Activated T-cell treated with anti-CD3 and anti-CD28 coated beads, Interleukin-2, amount 50 U/mL, for 4 hours (primary cell): ENCODE measurements at regions not wholly inside any gene's neighbourhood (a gene's known extent, or its start where the extent isn't known, plus 50 kb on each side); places are given as distances from the start of the nearest gene placed in this dataset.

Experiments
- ATAC-seq, 2 donors: fragments of 200-7000 bp; cut with Tn5 transposase; one replicate each; pipeline ENCODE4 v1.10.0; 2021
- DNase-seq: peaks from one replicate; pipeline ENCODE4 v3.0.0-alpha.2; 2020
- H3K27me3 Mint-ChIP-seq: one replicate; pipeline ENCODE4 v1.8.0; 2021; ENCODE audit warnings: low read depth, mixed read lengths
- H3K36me3 Mint-ChIP-seq: one replicate; pipeline ENCODE4 v1.8.0; 2022; ENCODE audit warnings: mixed read lengths; ENCODE audit not compliant: insufficient read depth
- H3K4me1 Mint-ChIP-seq: one replicate; pipeline ENCODE4 v1.8.0; 2021; ENCODE audit warnings: low read depth, mixed read lengths
- H3K4me3 Mint-ChIP-seq: one replicate; pipeline ENCODE4 v1.8.0; 2021; ENCODE audit warnings: mild to moderate bottlenecking, moderate library complexity, mixed read lengths
- H3K9me3 Mint-ChIP-seq: one replicate; pipeline ENCODE4 v1.8.0; 2021; ENCODE audit warnings: mixed read lengths

DNA sequence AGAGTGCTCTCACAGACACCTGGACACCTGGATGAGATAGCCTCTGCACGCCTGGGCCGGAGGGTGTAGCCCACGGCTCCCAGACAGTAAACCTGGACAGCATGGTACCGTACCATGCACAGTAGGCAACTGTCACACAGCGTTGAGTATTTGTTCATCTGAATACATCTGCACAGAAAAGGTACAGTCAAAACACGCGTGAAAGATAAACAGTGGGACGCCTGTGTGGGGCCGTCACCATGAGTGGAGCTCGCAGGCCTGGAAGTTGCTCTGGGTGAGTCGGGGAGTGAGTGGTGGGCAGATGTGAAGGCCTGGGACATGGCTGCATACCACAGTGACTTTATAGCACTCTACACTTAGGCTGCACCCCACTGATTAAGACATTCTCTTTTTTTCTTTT is 280.0 kb upstream of the SHH start:
- peaks cover 5% of the 10 kb centered on the region for H3K4me1 Mint-ChIP-seq
- H3K36me3 Mint-ChIP-seq, result no peaks in the 10 kb centered on the region
- H3K27me3 Mint-ChIP-seq, result peaks cover 7% of the 10 kb centered on the region
- ATAC-seq, result no peak
- no peak for DNase-seq
- no peaks in the 10 kb centered on the region for H3K9me3 Mint-ChIP-seq
- no peak overlapping the region for H3K4me3 Mint-ChIP-seq

DNA sequence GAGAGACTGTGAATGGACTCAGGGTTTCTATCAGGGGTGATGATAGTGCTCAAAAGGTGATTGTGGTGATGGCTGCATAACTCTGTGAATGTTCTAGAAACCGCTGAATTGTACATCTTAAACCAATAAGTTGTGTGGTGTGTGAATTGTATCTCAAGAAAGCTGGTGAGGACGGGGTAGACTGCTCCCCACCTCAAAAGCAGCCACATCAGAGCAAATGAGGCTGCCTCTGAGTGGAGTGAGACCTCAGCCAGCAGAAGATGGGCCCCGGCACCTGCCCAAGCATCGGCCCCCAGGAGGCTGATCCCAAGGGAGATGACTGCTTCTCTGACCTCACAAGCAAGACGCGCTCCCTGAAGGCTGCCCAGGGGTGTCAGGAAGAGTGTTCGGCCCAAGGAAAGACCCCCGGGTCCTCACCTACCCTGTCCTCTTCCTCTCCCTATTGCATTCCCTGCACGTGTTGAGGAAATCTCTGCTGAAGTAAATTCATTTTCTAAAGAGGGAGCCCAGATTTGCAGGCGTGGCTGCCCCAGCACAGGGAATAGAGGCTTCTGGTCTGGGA is 279.3 kb upstream of the SHH start:
- DNase-seq, result no peak
- no peak overlapping the region for H3K4me3 Mint-ChIP-seq
- H3K9me3 Mint-ChIP-seq, result no peaks in the 10 kb centered on the region
- H3K27me3 Mint-ChIP-seq, result peaks cover 2% of the 10 kb centered on the region
- no peaks in the 10 kb centered on the region for H3K36me3 Mint-ChIP-seq
- peak; percentile 8 to 38 for ATAC-seq
- H3K4me1 Mint-ChIP-seq, result peaks cover under 1% of the 10 kb centered on the region

DNA sequence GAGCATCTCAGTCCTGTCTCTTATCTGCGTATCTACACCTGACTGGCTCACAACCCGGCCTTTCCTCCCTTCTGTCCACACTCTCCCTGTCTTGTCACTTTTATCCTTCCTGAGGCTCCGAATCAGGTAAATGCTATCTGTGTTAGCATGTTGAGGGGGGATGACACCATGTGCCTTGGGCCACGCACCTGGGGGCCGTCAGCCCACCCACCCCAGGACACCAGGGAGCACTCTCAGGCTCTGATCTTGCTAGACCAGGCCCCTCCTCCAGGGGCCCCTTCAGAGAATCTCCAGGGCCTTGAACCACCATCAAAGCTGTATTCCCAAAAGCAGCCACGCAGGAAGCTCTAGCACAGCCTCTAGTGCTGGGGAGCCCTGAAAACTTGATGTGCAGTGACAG is 278.7 kb upstream of the SHH start:
- no peak for ATAC-seq

DNA sequence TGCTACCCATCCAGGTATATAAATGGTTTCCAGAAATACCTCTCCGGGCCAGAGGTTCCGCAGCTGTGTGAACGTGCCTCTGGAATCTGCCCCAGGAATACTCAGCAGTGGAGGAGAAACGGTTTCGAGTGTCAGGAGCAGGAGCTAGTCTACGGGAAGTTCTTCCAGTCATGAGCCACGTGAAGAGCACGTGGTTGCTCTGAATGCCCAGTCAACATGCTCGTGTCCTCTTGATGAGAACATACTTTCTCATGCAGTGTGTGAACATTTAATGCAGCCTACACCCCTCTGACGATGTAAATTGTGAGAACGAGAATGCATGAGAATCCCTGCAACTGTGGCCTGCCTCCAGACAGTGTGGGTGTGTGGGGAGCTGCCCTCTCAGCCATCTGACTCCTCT is 277.0 kb upstream of the SHH start:
- no peaks in the 10 kb centered on the region for H3K9me3 Mint-ChIP-seq
- no peak for ATAC-seq

More for the DNA sequence above, 278.7 kb upstream of the SHH start:
- DNase-seq, result no peak
- no peaks in the 10 kb centered on the region for H3K4me1 Mint-ChIP-seq
- no peaks in the 10 kb centered on the region for H3K9me3 Mint-ChIP-seq
- no peak overlapping the region for H3K4me3 Mint-ChIP-seq
- H3K27me3 Mint-ChIP-seq, result peaks cover 2% of the 10 kb centered on the region
- H3K36me3 Mint-ChIP-seq, result no peaks in the 10 kb centered on the region

DNA sequence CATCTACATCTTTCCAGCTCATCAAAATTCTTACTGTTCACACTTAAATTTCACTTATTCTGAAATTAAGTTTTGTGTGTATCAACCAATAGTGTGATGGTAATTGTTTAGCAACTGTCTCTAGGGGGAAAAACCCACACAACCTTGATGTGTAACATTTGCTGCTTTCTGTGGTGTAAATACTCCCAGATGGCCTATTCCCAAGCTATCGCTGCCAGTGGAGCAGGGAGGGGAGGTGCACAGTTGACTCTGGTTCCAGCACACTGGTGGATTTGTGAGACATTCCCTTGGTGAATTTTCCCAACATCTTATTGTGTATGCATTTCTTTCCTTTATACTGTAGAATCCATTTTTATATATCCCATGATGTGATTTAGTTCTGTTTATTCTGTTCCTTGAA is 275.9 kb upstream of the SHH start:
- Mint-ChIP-seq H3K4me3 (no peak overlapping the region), H3K4me1 (no peaks in the 10 kb centered on the region), H3K36me3 (no peaks in the 10 kb centered on the region), H3K9me3 (no peaks in the 10 kb centered on the region), H3K27me3 (no peaks in the 10 kb centered on the region)
- ATAC-seq (no peak), DNase-seq (no peak)

More for the DNA sequence above, 277.0 kb upstream of the SHH start:
- Mint-ChIP-seq H3K36me3 (no peaks in the 10 kb centered on the region), H3K27me3 (peaks cover 2% of the 10 kb centered on the region), H3K4me3 (no peak overlapping the region), H3K4me1 (no peaks in the 10 kb centered on the region)
- DNase-seq, result no peak

DNA sequence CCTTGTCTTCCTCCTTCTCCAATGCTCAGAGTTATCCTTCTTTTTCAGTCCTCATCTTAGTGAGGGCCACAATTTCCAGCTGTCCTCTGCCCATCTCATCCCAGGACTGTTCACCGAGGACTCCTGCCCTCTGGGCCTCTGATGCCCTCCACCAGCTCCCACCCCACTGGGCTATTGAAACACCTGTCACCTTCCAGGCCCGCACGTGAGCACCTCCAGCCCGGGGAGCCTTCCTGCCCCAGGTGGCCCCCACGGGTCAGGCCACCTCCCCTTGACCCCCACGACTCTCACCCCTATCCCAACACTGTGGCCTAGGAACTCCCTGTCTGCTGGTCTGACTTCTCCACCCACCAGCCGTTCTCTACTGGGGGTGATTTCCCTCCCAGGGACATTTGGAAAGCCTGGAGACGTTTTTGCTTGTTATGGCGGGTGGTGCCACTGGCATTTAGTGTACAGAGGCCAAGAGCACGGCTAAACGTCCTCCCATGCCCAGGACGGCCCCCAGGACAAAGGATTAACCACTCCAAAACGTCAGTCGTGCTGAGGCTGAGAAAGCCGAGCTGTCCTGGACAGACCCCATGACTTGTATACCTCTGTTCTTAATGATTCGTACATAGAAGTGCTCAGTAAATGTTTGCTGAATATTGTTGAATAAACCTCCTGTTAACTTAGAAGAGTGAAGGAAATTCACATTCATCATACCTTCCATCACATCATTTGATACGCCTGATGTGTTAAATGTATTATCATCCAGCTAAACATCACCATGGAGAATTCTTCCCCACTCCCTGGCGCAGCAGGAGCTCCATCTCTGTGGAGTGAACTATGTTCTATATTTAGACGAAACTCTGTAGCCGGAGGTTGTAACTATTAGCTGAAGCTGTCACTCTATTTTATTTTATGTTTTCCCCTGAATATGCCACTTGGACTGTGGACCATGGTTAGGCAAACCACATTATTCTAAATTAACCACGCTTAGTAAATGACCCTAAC is 270.1 kb upstream of the SHH start:
- H3K4me3 Mint-ChIP-seq, result no peak overlapping the region
- ATAC-seq, result no peak

DNA sequence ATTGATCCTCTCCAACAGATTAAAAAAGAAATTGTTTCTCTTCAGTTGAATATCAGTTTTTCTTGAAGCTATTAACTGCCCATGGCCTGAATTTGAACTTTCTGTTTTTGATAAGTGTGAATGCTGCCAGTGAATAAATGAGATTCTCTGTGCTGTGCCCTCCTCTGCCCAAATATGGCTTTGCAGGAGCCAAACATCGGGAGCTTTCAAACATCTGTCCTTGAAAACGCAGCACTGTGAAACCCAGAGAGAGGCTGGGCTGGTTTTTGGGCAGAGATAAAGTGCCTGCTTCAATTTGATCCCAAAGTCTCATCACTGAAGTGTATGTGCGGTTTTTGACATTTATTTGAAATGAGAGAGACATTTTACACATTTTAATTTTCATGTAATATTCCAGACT is 268.3 kb upstream of the SHH start:
- H3K9me3 Mint-ChIP-seq, result no peaks in the 10 kb centered on the region
- no peaks in the 10 kb centered on the region for H3K36me3 Mint-ChIP-seq
- no peak for ATAC-seq
- DNase-seq, result no peak
- peaks cover 4% of the 10 kb centered on the region for H3K27me3 Mint-ChIP-seq
- no peak overlapping the region for H3K4me3 Mint-ChIP-seq
- no peaks in the 10 kb centered on the region for H3K4me1 Mint-ChIP-seq

More for the DNA sequence above, 270.1 kb upstream of the SHH start:
- no peaks in the 10 kb centered on the region for H3K4me1 Mint-ChIP-seq
- no peaks in the 10 kb centered on the region for H3K9me3 Mint-ChIP-seq
- no peaks in the 10 kb centered on the region for H3K36me3 Mint-ChIP-seq
- DNase-seq, result no peak
- H3K27me3 Mint-ChIP-seq, result peaks cover 4% of the 10 kb centered on the region

DNA sequence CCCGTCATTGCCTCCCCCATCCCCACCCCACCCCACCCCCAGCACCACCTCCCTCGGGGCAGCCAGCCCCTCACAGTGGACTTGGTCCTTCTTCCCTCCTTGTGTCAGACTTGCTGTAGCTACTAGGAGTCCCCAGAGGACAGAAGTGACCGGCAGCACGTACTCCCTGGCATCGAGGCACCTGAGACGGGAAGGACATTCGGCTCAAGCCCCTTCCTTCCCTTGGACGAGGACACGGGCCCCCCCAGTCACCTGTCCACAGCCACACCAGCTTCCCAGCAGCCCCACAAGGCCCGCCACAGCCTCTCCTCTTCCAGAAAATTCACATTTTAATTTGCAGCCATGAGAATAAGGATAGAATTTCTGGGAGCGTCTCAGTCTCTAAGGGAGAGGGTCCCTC is 267.8 kb upstream of the SHH start:
- Mint-ChIP-seq H3K27me3 (peaks cover 4% of the 10 kb centered on the region), H3K9me3 (no peaks in the 10 kb centered on the region), H3K4me1 (no peaks in the 10 kb centered on the region), H3K4me3 (no peak overlapping the region), H3K36me3 (no peaks in the 10 kb centered on the region)
- DNase-seq (no peak), ATAC-seq (no peak)

DNA sequence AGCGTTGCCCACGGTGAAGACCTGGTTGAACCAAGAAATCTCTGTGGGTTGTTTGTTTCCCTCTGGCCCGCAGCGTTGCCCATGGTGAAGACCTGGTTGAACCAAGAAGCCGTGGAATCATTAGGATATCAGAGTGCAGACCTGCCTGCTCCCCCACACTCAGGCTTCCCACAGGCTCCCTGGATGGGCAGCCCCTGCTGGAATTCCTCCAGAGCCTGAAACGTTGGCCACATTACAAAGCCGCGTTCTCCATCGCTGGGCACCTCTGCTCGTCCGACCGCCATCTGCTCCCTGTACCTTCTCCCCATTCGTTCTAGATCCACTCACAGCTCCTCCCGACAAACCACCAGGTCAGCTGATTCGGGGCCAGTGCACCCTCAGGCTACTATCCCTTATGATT is 266.9 kb upstream of the SHH start:
- DNase-seq (no peak), ATAC-seq (no peak)
- Mint-ChIP-seq H3K27me3 (peaks cover 4% of the 10 kb centered on the region), H3K36me3 (no peaks in the 10 kb centered on the region), H3K4me3 (no peak overlapping the region), H3K4me1 (no peaks in the 10 kb centered on the region), H3K9me3 (no peaks in the 10 kb centered on the region)

DNA sequence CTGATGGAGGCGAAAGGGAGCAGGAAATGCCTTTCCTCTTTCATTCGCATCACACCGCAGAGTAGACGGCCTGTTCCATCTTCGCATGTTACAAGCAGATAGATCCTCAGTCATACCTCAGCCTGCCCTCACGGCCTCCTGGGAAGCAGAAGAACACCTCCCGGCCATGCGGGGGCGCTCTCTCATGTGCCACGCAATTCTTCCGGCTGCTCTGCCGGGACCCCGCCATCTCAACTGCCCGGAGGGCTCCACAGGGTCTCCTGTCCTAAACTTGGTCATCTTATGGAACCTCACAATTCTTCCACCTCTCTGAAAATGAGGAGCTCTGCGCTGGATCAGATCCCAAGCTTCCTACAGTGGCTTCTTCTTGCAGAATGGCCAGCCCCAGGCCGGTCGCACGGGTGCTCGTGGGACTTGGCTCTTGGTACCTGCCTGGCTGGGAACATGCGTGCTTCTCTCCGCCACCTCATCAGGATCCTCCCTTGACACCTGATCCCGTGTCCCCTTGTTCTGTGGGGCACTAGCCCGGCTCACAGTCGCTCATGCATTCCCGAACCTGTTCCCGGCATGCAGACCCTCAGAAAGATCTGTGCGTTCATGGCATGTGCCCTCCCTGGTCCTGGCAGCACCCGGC is 262.8 kb upstream of the SHH start:
- H3K4me1 Mint-ChIP-seq, result no peaks in the 10 kb centered on the region
- no peaks in the 10 kb centered on the region for H3K36me3 Mint-ChIP-seq
- DNase-seq (no peak), ATAC-seq (no peak)
- peaks cover 6% of the 10 kb centered on the region for H3K27me3 Mint-ChIP-seq
- no peak overlapping the region for H3K4me3 Mint-ChIP-seq
- no peaks in the 10 kb centered on the region for H3K9me3 Mint-ChIP-seq

DNA sequence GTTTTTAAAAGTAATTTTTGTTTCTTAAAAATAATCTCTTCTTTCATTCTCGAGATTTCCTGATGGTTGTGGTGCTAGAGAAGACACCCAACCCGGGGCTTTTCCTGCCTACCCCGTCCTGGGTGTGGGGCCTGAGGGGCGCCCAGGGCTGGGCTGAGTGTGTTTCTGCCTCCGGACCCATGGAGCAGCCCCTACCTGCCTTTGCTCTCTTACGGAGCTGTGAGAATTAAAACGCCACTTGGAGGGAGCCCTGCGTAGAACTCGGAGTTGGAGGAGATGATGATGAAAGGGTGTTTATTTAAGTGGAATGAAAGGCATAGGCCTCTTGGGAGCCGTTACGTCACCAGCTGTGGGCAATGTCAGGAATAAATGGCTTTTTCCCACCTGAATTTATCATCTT is 261.8 kb upstream of the SHH start:
- Mint-ChIP-seq H3K4me3 (no peak overlapping the region), H3K9me3 (no peaks in the 10 kb centered on the region), H3K4me1 (no peaks in the 10 kb centered on the region), H3K36me3 (no peaks in the 10 kb centered on the region), H3K27me3 (peaks cover 2% of the 10 kb centered on the region)
- DNase-seq (no peak), ATAC-seq (no peak)

DNA sequence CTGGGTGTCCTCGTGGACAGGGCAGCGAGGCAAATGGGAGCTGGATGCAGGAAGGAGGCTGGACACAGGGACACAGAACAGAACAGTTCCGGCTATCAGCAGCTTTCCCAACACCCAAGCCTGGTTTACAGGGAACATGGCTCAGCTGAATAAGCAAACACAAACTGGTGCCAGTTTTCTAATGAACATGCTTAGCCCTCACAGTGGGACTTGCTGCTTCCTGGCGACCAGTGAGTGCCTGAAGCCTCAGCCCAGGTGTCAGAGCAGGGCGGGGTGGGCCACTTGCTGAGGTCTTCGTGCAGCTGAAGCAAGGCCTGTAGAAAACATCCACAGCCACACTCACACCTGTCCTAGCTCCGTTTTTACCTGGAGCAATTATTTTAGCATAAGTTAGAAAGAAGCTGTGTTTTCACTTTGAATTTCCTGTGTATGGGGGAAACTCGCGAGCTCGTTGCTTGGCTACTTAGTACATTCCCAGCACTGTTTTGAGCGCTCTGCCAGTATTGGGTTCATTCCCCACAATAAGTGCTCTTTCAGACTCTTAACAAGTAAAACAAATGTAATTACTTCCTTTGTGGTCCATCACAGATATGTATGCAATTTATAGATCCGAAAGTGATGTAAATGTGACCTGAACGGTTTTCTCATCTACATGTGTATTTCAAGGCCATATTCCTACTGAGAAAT is 261.2 kb upstream of the SHH start:
- no peak for ATAC-seq
- Mint-ChIP-seq H3K36me3 (no peaks in the 10 kb centered on the region), H3K4me1 (no peaks in the 10 kb centered on the region), H3K4me3 (no peak overlapping the region), H3K9me3 (no peaks in the 10 kb centered on the region), H3K27me3 (peaks cover 2% of the 10 kb centered on the region)
- DNase-seq, result no peak

DNA sequence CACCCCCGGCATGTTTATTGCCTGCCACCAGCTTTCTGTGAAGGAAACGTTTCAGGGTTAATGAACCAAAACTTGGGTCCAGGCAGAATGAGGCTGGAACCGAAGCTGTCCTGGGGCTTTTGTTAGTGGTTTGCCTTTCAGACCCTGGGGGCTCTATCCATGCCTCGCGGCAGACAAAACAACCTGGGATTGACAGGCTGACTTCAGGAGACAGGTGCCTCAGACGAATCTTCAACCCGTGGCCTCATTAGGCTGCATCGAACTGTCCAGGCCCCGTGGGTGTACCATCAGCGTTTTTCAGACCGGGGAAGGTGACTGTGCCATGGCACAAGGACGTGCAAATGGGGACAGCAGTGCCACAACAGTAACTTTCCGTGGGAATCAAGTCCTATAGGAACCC is 259.3 kb upstream of the SHH start:
- no peaks in the 10 kb centered on the region for H3K4me1 Mint-ChIP-seq
- DNase-seq (no peak), ATAC-seq (no peak)
- no peak overlapping the region for H3K4me3 Mint-ChIP-seq
- H3K9me3 Mint-ChIP-seq, result no peaks in the 10 kb centered on the region
- no peaks in the 10 kb centered on the region for H3K36me3 Mint-ChIP-seq
- peaks cover 2% of the 10 kb centered on the region for H3K27me3 Mint-ChIP-seq

DNA sequence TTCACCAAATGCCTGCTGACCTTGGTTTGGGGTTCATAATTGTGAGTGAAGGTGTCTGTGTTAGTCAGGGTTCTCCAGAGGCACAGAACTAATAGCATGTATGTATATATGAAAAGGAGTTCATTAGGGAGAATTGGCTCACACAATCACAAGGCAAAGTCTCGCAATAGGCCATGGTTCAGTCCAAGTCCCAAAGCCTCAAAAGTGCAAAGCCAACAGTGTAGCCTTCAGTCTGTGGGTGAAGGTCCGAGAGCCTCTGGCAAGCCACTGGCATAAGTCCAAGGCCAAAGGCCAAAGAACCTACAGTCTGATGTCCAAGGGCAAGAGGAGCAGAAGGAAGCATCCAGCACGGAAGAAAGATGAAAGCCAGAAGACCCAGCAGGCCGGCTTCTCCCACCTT is 257.6 kb upstream of the SHH start:
- Mint-ChIP-seq H3K9me3 (no peaks in the 10 kb centered on the region), H3K4me3 (no peak overlapping the region), H3K27me3 (peaks cover 2% of the 10 kb centered on the region), H3K4me1 (no peaks in the 10 kb centered on the region), H3K36me3 (no peaks in the 10 kb centered on the region)
- DNase-seq (no peak), ATAC-seq (no peak)
